Mesenteric fat pad (tissue), 1 donor: ENCODE measurements at regions not wholly inside any gene's neighbourhood (a gene's known extent, or its start where the extent isn't known, plus 50 kb on each side); places are given as distances from the start of the nearest gene placed in this dataset.

ENCODE experiments used
- DNase-seq: peaks from one replicate; pipeline ENCODE4 v3.0.0-alpha.2; 2020; ENCODE audit warnings: low spot score
- donor health status: DM: yes; HTN: yes; CAD: no.

DNA sequence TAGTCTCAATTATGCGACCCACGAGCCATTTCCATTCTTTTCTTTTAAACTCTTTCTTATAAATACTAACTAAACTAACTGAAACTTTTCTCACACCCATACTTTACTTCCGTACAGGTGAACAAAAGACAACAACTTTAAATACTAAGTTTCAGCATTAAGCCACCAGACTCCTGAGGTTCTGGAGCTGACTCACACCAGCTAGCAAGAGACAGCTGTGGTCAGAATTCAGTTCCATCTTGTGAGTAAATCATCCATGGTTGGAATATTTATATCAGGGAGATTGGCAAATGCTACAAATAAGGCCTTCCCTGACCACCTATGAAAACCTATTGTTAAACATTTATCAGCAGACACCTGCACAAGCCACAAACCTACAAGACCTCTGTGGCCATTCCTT, 897.0 kb downstream of the EFNB2 start:
- no peak for DNase-seq

DNA sequence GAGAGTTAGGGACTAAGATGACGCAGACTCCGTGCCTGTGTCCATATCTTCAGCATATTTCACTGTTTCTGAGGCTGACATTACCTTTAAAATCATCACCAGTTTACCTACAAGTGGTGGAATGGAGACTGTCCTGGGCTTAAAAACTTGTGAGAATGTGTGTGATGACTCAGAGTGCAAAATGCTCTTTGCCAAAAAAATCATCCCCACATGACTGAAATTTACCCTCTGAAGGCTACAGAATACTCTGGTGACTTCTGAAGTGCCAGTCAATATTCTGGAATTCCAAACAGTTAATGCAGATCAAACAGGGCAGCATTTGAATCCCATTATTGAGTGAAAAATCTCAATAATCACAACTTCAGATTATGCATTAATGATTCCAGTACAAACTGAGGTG, 901.4 kb downstream of the EFNB2 start:
- DNase-seq: no peak

DNA sequence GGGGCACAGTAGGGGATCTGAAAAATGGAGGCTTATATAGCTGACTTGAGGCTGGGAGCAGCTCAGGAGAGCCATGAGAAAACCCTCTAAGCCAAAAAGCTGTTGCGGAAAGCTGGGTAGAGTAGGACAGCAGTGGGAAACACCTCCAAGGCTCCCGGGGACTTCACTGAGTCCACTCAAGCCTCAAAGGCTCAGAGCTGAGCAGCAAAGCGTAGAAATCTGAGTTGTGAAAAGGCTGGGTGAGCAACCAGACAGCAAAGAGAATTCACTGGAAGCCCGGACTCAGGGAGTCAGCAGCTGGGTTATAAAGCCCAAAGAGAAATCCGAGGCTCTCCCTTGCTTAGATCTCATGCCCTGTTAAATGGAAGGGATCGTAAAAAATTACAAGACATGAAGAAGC, 905.0 kb downstream of the EFNB2 start:
- no peak for DNase-seq

DNA sequence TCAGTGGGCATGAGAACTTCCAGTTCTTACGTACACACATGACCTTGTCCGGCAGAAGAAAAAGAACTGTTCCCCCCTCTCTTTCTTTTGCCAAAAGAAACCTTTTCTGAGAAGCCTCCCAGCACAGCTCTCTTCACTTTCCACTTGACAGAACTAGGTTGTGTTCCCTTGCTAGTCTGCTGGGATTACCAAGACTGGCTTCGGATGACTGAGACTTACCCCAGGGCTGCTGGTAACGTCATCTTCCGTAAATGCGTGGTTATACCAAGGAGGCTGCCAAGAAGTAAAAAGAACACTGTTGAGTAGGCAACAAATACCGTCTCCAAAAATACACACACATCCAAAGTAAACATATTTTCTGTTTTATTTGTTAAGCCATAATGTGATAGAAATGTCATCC, 908.2 kb downstream of the EFNB2 start:
- DNase-seq: no peak

DNA sequence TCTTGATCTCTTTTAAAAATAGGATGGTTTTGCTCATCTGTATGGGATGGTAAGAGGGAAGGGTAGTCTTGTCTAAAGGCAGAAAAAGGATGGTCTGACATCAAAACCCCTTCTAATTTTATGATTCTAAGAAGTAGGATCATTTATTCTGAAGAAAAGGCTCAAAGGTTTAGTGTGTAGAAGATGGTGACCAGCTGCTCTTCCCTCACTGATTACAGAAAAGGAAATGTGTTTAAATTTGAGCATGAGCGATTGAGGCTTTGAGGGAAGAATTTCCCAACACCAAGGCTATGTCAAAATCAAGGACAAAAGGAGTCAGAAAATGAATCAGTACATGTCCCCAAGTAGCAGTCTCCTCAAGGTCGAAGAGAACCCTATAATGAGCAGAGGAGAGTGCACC, 909.8 kb downstream of the EFNB2 start:
- no peak for DNase-seq

DNA sequence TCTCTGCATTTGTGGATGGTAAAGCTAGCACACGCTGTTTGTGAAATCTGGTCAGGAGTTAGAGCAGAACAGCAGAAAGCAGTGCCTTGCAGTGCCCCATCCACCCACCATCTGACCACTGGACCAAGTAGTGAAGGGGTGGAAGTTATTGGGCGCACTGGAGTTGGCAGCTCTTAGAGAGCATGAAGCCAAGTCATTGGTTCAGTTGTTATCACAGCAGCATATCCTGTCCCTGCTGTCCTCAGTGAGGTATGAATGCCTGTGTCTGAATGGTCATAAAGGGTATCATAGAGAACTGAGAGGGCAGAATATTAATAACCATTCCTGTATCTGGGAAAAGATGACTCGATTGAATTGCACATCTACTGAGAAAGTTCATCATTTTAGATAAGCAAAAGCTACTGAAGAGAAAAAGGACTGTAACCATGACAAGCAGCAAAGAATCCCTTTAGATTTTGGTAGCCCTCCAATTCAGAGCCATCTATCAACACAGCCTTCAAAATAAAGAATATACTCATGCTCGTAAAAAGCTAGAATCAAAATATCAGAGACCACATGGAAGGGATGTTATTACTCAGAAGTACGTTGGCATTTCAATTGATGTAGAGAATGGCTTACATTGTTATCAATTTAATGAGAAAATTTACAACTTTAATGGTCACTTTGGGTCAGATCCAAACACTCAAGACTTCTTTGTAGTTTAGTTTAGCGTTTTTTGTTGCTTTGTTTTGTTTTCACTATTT, 919.0 kb downstream of the EFNB2 start:
- DNase-seq: no peak

DNA sequence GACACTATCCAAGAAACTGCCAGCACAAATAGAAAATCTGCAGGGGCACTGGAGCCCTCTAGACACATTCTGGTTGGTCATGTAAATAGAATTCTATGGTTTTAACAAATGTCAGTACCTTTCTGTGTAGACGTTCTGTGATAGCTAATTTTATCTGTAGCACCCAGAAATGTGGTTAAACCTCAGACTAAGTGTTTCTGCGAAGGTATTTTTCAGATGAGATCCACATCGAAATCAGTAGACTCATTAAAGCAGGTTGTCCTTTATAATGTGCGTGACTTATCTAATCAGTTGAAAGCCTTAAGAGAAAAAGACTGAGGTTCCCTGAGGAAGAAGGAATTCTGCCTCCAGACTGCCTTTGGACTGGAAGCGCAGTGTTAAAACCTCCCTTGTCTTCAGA, 922.9 kb downstream of the EFNB2 start:
- DNase-seq: no peak

DNA sequence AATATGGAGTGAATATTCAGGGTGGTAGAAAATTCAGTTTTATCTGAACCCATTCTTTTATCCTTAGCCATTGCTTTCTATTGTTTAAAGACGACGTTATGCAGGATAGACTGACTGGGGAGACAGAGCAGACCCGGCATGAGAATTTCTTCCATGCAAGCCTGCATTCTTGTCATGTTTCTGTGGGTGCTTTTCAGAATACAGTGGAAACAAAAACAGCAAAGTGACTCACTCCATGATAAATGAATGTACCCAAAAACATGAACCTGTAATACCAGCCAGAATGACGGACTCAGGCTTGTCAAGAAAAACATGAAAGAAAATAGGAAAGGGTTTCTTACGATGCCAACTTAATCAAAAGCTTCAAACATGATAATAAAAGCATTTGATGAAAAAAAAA, 924.0 kb downstream of the EFNB2 start:
- no peak for DNase-seq

DNA sequence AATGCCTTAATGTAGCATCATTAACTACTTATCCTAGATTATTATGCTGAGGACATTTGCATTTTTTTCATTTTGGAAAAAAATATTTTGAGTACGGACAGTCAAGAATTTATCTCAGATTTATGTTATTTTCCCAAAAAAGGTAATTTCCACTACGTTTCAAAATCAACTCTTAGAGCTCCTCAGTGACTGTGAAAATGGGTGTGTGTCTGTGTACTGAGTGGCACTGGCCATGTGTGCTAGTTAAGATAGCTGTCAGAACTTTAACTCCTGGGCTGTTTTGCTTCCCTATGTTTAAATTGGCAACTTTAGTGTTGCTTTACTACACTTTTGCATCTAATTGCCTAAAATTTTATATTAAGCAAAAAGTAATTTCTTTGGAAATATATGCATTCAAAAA, 927.4 kb downstream of the EFNB2 start:
- no peak for DNase-seq

DNA sequence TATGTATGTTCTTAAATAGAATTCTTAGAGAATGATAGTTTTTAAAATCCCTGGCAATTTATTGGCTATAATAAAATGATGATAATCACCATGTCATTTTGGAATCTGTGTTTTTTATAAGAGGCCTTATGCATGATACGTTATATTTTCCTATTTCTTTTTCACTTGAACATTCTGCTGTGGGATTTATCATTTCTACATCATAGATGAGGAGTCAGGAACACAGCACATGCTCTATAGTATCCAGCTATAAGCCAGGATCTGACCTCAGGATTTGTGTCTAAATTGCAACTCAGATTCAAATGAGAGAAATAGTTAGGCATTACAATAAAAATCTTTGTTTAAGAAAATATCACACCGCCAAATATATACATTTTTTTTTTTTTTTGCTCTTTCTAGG, 928.0 kb downstream of the EFNB2 start:
- DNase-seq: no peak

DNA sequence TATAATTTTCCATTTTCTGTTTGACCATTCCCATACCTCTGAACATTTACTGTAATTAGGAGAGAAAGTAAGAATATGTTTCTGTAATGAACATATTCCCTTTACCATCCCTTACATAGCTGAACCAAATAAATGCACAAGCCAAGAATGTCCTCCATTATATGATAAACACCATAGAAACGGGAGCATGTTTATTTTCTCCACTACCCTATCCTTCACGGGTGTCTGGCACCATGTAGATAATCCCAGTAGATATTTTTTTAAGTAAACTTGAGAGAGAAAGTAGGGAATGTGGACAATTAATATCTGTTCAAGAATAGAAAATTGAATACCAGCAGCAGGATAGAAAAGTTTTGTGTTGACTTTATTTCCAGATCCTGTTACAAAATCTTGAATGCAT, 928.4 kb downstream of the EFNB2 start:
- DNase-seq: no peak

DNA sequence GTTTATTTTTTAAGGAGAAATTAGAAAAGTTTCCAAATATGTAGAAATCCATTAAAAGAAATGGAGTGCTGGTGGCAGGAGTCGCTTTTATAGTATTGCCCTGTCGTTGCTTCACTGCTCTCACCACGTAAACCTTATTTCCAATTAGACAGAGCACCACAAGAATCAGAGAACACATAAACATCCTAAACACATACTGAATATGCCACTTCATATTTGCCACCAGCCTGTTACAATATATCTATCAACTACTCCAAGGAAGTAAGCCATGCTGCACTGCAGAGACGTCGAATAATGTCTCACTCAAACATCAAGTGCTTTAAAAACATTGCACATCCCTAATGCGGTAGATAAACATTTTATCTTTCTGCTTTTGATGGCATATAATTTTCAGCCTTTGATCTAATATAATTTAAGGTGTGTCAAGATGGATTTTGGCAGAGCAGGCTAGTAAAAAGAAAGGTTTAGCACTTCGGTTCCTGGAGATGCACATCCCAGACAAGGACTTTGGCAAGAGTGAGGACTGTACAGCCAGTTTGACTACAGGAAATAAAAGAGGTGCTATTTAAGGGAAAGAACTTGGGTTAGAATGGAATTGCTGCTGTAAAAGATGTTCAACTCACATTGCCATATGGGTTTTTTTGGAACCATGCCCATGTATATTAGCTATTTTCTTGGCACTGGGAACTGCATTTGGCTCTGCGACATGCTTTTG, 932.3 kb downstream of the EFNB2 start:
- DNase-seq: no peak

DNA sequence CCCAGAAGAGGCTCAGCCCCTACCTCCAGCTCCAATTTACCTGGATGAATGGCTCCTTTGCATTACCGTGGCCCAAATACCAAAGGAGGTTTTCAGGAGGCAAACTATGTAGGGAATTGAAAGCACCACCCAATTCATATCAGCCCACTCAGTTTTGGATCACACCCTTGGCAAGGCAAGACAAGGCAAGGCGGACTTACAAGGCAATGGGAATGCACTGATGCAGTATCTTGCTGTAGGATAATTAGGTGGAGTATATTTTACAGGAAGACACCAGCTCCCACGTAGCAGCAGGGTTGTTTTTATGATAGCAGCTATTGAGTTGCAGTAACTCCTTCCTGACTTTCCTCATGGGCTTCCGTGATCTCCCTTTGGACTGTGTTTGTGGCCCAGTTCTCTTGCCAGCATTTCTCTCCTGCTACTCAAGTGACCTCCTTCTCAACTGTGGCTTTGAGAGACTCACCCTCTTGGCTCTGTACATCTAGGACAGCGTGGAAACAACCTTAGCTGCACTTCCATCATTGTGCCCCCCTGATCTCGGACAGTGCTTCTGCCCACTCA, 935.9 kb downstream of the EFNB2 start:
- DNase-seq: no peak

DNA sequence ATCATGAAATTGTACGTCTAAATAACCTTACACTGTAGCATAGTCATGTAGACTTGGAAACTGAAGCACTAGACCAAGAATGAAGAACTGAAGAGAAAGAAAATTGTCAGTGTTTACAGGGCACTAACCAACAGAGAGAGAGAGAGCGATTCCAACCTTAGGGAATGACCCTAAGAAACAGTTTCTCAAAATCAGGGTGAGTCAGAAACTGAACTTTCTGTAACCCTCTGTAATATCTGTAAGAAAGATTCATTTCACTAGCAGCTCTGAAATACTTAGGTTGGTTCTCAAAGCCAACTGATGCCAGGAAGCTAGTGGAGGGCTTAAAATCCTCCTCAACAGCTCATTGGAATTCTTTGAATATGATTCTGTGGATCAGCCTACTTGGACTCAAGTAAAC, 936.9 kb downstream of the EFNB2 start:
- no peak for DNase-seq

DNA sequence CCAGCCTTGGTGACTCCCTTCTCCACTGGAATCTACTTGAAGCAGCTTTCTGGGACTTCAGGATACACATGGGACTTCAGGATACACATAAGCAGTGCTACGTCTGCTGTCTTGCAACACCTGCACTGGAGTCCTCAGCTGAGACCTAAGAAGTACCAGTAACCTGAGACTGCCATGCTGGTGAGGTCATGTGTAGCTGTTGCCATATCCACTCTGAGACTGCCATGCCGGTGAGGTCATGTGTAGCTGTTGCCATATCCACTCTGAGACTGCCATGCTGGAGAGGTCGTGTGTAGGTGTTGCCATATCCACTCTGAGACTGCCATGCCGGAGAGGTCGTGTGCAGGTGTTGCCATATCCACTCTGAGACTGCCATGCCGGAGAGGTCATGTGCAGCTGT, 937.9 kb downstream of the EFNB2 start:
- DNase-seq: no peak

DNA sequence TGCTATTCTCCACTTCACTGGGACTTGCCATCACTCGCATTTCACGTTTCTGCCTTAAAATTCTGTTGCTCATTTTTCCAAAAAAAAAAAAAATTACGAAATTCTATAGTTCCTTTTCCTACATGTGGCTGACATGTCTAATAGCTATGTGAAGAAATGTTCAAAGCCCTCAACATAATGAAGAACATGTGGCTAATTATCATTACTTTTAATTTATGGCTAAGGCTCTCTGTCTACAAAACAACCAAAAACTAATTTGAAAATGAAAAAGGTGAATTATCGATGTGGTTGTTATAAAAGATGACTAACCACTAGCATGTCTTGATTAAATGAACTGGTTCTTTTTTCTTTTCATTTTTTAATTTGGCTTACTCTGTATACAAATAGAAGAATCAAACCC, 940.0 kb downstream of the EFNB2 start:
- DNase-seq: no peak

DNA sequence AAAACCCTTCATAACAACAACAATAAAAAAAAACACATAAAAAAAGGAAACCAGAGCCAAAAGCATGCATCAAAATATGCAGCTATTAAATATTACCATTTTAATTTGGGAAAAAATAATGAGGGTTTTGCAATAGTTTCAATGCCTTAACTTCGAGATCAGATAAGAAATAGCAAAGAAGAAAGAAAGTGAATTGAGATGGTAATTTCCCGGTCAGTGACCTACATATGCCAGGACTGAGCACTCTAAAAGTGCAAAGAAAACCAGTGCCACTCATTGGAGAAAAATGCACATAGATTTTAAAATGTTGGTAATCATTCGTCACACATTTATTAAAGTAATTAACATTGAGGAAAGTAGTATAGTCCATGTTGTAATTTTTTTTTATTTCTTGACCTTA, 944.2 kb downstream of the EFNB2 start:
- no peak for DNase-seq

DNA sequence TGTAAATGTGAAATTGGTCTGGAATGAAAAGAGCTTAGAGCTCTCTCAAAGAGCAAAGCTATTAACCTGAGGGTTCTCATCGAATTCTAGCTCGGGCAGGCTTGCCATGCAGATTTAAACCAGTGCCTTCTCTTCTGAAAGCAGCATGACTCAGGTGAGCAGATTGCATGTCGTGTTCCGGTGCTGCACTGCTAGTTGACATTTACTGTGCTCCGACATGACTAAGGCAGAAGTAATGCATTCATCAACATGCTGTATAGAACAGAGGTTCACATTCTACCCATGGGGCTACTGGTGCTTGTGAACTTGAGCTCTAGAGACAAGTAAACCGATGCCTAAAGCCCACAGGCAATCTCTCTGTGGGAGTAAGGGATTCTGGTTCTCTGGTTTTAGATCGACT, 947.7 kb downstream of the EFNB2 start:
- no peak for DNase-seq

DNA sequence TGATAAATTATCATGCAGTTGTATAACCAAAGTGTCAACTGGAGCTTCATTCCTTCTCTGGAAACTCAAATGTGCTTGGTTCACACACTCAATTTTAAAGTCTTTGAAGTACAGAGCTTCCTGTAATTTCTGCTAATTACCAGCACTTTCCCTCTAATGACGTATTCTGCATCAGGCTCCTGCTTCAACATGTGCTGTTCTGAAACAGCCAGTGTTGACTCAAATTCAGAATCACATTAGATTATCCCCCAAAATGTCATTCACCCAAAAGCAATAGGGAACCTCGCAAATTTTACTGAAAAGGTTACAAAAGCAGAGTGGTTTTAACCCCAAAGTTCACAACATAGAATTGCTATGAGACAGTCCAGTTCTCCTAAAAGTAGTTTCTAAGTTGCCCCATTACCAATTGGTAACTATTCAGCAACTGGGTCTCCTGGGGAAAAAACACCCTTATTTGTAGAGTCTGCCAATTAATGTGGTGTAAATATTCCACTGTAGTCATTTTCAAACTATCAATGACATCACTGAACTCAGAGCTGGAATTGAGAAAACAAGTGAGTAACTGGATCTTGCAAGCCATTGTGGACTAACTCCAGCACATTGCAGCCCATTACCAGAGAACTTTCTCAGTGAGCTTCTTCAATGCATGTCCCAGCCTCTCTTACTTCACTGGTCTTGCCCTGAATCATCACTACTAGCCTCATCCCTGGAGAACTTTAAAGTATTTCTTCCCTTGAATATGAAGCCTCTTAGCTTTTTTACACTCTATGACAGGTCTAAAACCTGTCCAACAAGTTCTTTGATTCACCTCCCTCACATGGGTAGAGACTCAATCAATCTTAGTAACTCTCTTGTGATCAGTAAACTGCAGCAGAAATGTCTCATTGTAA, 955.4 kb downstream of the EFNB2 start:
- no peak for DNase-seq

DNA sequence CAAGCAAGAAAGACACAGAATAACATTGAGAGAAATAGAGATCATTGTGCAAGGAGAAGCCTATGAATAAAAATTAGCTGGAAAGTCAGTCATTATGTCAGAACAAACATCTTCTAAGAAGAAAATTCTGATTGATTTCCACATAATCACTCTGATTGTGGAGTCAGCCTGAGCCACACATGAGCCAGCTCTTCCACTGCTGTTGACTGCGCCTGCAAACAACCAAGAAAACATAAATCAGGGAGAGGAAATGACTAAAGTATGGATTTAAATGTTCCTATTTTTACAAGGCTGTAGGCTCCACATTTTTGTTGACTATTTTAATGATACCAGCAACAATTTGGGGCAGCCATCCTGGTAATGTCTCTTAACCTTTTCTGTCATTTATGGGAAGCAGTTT, 962.3 kb downstream of the EFNB2 start:
- DNase-seq: no peak

DNA sequence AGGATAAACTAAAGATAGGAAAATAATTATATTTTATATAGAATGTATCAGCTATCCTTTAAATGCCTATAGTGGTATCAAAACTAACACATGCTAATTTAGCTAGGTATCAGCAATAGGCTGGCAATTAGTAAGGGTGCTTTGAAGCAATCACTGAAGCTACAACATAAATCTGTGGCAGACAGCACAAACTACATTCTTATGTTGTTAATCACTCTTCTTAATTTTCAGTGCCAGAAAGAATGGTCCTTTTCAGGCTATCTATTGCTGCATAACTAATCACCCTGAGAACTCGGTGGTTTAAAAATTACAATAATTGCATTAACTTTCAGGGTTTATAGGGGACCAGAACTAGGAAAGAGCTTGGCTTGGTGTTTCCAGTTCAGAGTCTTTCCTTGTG, 963.1 kb downstream of the EFNB2 start:
- no peak for DNase-seq

DNA sequence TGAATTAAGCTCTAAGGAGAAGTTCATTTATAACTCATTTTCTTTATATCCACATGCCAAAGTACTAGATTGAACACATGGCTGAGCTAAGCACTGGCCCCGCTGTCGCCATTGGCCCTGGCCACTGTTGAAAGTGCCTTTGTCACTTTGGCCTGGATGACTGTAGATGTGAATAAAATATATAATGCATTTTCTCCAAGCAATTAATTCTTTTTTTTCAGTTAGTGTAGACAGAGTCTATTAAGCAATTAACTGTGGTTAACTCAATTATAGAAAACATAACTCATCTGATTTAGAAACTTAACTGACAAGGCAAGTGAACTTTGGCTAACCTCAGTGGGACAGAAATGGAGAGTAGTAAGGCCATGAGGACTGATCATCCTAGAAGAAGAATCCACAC, 965.6 kb downstream of the EFNB2 start:
- no peak for DNase-seq
